Astrocyte of the spinal cord (primary cell): ENCODE measurements at regions not wholly inside any gene's neighbourhood (a gene's known extent, or its start where the extent isn't known, plus 50 kb on each side); places are given as distances from the start of the nearest gene placed in this dataset.

Experiments
- DNase-seq: peaks from one replicate; pipeline ENCODE4 v3.0.0; 2011; ENCODE audit warnings: low read depth, low spot score
- H3K4me3 ChIP-seq: 2 replicates; pipeline ENCODE4 v1.5.1; 2011; ENCODE audit warnings: low read depth, mild to moderate bottlenecking, low read length, moderate library complexity
- in situ Hi-C: cut with HindIII; loops from 2 replicates; pipeline ENCODE4 v1.10.0; 2017; ENCODE audit warnings: low sequenced_read_pairs
- TF ChIP-seq, protein P1 (sequence below): IDR thresholded peaks from 2 replicates; pipeline ENCODE4 v1.5.1; 2012; ENCODE audit warnings: low read depth, mild to moderate bottlenecking, low read length, inconsistent platforms

DNA sequence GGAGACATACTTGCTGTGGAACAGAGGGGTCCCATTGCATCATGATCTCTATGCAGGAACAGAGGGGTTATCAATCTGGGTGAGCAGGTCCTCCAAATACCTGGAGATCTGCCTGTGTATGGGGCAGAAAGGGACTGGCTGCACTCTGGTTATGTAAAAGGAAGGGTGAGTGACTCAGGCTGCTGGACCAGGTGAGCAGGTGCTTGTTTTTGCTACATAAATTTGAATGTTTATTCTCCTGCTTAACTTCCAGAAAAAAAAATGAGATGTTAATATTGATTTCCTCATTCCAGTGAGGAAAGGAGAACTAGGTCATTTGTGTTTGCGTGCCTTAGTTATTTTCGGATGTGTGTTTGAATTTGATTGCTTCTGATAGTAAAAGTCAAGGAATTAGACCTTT is 225.8 kb upstream of the TRAM1L1 start:
- in situ Hi-C loops: no loop called here
- TF ChIP-seq, protein P1, sequence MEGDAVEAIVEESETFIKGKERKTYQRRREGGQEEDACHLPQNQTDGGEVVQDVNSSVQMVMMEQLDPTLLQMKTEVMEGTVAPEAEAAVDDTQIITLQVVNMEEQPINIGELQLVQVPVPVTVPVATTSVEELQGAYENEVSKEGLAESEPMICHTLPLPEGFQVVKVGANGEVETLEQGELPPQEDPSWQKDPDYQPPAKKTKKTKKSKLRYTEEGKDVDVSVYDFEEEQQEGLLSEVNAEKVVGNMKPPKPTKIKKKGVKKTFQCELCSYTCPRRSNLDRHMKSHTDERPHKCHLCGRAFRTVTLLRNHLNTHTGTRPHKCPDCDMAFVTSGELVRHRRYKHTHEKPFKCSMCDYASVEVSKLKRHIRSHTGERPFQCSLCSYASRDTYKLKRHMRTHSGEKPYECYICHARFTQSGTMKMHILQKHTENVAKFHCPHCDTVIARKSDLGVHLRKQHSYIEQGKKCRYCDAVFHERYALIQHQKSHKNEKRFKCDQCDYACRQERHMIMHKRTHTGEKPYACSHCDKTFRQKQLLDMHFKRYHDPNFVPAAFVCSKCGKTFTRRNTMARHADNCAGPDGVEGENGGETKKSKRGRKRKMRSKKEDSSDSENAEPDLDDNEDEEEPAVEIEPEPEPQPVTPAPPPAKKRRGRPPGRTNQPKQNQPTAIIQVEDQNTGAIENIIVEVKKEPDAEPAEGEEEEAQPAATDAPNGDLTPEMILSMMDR: no peak

GRCh38 chr4:117311989-117312388 is 226.6 kb upstream of the TRAM1L1 start:
- TF ChIP-seq, protein P1: no peak
- in situ Hi-C loops: no loop called here
- DNase-seq: no peak
- H3K4me3 ChIP-seq: no peak overlapping the region

More for the DNA sequence above, 225.8 kb upstream of the TRAM1L1 start:
- no peak for DNase-seq
- no peak overlapping the region for H3K4me3 ChIP-seq

DNA sequence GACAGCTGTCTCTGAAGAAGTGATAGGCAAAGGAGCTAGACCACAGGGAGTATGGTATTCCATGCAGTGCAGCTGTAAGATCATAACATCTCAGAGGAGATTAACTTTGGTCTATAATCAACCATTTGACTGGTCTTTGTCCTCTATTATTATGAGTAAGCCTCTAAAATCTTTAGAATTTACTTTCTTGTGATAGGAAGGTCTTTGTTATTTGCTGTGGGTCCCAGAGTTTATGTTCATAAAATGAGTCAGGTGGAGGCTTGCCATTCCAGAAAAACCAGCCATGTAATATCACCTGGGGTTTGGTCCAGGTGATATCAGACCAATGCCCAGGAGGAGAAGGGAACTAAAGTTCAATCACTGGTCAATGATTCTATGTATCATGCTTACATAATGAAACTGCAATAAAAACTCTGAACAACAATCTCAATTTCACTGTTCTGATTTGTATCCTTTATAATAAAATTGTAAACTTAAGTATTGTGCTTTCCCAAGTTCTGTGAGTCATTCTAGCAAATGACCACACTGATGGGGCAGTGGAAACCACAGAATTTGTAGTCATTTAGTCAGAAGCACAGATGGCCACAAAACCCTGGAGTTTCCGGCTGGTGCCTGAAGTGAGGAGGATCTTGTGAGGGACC is 239.6 kb upstream of the TRAM1L1 start:
- in situ Hi-C loops: no loop called here
- peak overlapping the region; percentile 38 for H3K4me3 ChIP-seq
- TF ChIP-seq, protein P1: no peak
- DNase-seq: peak; percentile 97

- H3K4me3 ChIP-seq: peak overlapping the region; percentile 38
- TF ChIP-seq, protein P1: no peak
- DNase-seq: peak; percentile 28
- in situ Hi-C loops: no loop called here
Measured at GRCh38 chr4:117326091-117326490, 240.7 kb upstream of the TRAM1L1 start.

GRCh38 chr4:117327491-117327890 is 242.1 kb upstream of the TRAM1L1 start:
- in situ Hi-C loops: no loop called here
- DNase-seq: peak; percentile 24
- TF ChIP-seq, protein P1: no peak
- H3K4me3 ChIP-seq: peak overlapping the region; percentile 25

DNA sequence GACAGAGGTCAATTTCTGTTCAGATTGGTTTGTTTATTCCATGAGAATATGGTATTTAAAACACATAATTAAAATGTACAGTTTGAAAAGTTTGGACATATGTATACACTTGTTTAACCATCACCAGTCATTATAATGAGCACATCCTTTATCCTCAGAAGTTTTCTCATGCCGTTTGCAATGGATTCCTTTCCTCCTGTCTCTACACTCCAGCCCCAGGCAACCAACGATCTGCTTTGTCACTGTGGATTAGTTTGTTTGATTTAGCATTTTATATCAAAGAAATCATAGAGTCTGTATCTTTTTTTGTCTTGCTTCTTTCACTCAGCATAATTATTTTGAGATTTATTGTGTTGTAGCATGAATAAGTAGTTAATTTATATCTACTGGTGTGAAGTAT is 243.0 kb upstream of the TRAM1L1 start:
- DNase-seq: no peak
- peak overlapping the region; percentile 25 for H3K4me3 ChIP-seq
- in situ Hi-C loops: no loop called here
- TF ChIP-seq, protein P1: no peak
